H1 (cell line): ENCODE measurements at regions not wholly inside any gene's neighbourhood (a gene's known extent, or its start where the extent isn't known, plus 50 kb on each side); places are given as distances from the start of the nearest gene placed in this dataset.

Experiments used
- CTCF ChIA-PET: fragments of 300-600 bp; sonication (Branson Sonifier 250); formaldehyde crosslinking; loops from one replicate; lab custom pipeline; 2021; ENCODE audit not compliant: partially characterized antibody; lab: Charles Lee
- POLR2A ChIA-PET: fragments of 300-600 bp; sonication (Branson Sonifier 250); formaldehyde crosslinking; loops from one replicate; lab custom pipeline; 2021; ENCODE audit warnings: inconsistent platforms; ENCODE audit not compliant: partially characterized antibody; lab: Charles Lee
- DNase-seq, 2 experiments: peaks; one replicate each; pipeline versions ENCODE4 v3.0.0 to v3.0.0-alpha.2; 2010 to 2022; ENCODE audit warnings: low spot score in 2 of 2, low read depth in 1 of 2, mixed read lengths in 1 of 2
- FAIRE-seq: peaks from 2 replicates; lab custom pipeline; 2011; peaks lifted over from hg19 to GRCh38; lab: Jason Lieb, UNC
- H2AFZ ChIP-seq: 2 replicates; pipeline ENCODE4 v1.8.1; 2012; ENCODE audit warnings: low read length, inconsistent platforms
- H2AK5ac ChIP-seq: 2 replicates; pipeline ENCODE4 v1.6.1; 2013; ENCODE audit warnings: low read depth, low read length
- H2BK120ac ChIP-seq: replicated peaks from 2 replicates; pipeline ENCODE3; 2013; ENCODE audit warnings: low read depth, low read length, inconsistent platforms
- H2BK12ac ChIP-seq: 2 replicates; pipeline ENCODE4 v1.6.1; 2013; ENCODE audit warnings: low read depth, low read length
- H2BK15ac ChIP-seq: 2 replicates; pipeline ENCODE4 v1.6.1; 2013; ENCODE audit warnings: low read length
- H2BK20ac ChIP-seq: 2 replicates; pipeline ENCODE4 v1.6.1; 2013; ENCODE audit warnings: low read length
- H2BK5ac ChIP-seq: 2 replicates; pipeline ENCODE4 v1.6.1; 2013; ENCODE audit warnings: low read depth, low read length
- H3K14ac ChIP-seq: 2 replicates; pipeline ENCODE4 v1.6.1; 2013; ENCODE audit warnings: inconsistent platforms; ENCODE audit not compliant: insufficient read length
- H3K18ac ChIP-seq: 2 replicates; pipeline ENCODE4 v1.6.1; 2013; ENCODE audit warnings: low read length; ENCODE audit errors: extremely low read depth
- H3K23ac ChIP-seq: 2 replicates; pipeline ENCODE4 v1.6.1; 2013; ENCODE audit warnings: inconsistent platforms; ENCODE audit not compliant: insufficient read length
- H3K23me2 ChIP-seq: 2 replicates; pipeline ENCODE4 v1.6.1; 2013; ENCODE audit warnings: low read depth, low read length
- H3K27ac ChIP-seq: 2 replicates; pipeline ENCODE4 v1.6.1; 2011; ENCODE audit warnings: low read depth, low read length, inconsistent platforms
- H3K27me3 ChIP-seq, 4 experiments: replicated peaks in 1 of 4; 1 replicate in 1 of 4; 2 replicates in 3 of 4; pipeline versions ENCODE4 v1.6.1 to v1.8.1; 2011 to 2013; ENCODE audit warnings: low read length in 3 of 4, mild to moderate bottlenecking in 3 of 4, inconsistent platforms in 2 of 4, mixed read lengths in 2 of 4, moderate library complexity in 1 of 4; ENCODE audit not compliant: control insufficient read depth in 3 of 4, insufficient read depth in 3 of 4; ENCODE audit errors: extremely low read depth in 1 of 4
- H3K36me3 ChIP-seq, 4 experiments: 2 replicates each; pipeline versions ENCODE4 v1.6.1 to v1.8.1; 2011 to 2013; ENCODE audit warnings: mild to moderate bottlenecking in 4 of 4, low read length in 3 of 4, moderate library complexity in 2 of 4, control low read depth in 1 of 4, inconsistent platforms in 1 of 4; ENCODE audit not compliant: insufficient read depth in 4 of 4, control insufficient read depth in 2 of 4
- H3K4ac ChIP-seq: replicated peaks from 2 replicates; pipeline ENCODE3; 2013; ENCODE audit warnings: low read length, low read depth, mixed read lengths, inconsistent platforms; ENCODE audit not compliant: insufficient read length
- H3K4me1 ChIP-seq, 4 experiments: replicated peaks in 1 of 4; 1 replicate in 1 of 4; 2 replicates in 3 of 4; pipeline versions ENCODE4 v1.6.1 to v1.8.1; 2011 to 2013; ENCODE audit warnings: low read length in 3 of 4, inconsistent platforms in 2 of 4, mixed read lengths in 1 of 4; ENCODE audit not compliant: insufficient read depth in 4 of 4, control insufficient read depth in 3 of 4
- H3K4me2 ChIP-seq, 2 experiments: 2 replicates each; pipeline versions ENCODE4 v1.6.1 to v1.8.1; 2011 to 2013; ENCODE audit warnings: low read depth in 2 of 2, low read length in 2 of 2, control low read depth in 1 of 2, inconsistent platforms in 1 of 2, mild to moderate bottlenecking in 1 of 2; ENCODE audit not compliant: insufficient read depth in 1 of 2
- H3K4me3 ChIP-seq, 4 experiments: fragments of 200-600, 300-600 bp in 1 of 4; sonication (generic), shearing (Covaris generic), sonication (Bioruptor Twin) in 1 of 4; 2 replicates each; pipeline versions ENCODE4 v1.5.1 to v1.8.1; 2011 to 2016; ENCODE audit warnings: low read length in 4 of 4, low read depth in 3 of 4, control low read depth in 2 of 4, inconsistent platforms in 2 of 4, mild to moderate bottlenecking in 2 of 4, mixed read lengths in 1 of 4, moderate library complexity in 1 of 4; ENCODE audit not compliant: insufficient read depth in 2 of 4; ENCODE audit errors: extremely low read depth in 1 of 4
- H3K56ac ChIP-seq: replicated peaks from 2 replicates; pipeline ENCODE3; 2013; ENCODE audit warnings: low read depth, mild to moderate bottlenecking, mixed read lengths, low read length, inconsistent platforms; ENCODE audit not compliant: insufficient read length
- H3K79me1 ChIP-seq: 2 replicates; pipeline ENCODE4 v1.6.1; 2013; ENCODE audit warnings: low read depth, low read length, control low read depth
- H3K79me2 ChIP-seq, 2 experiments: 2 replicates each; pipeline versions ENCODE4 v1.6.1 to v1.8.1; 2012 to 2013; ENCODE audit warnings: low read length in 2 of 2, mild to moderate bottlenecking in 2 of 2, inconsistent platforms in 1 of 2; ENCODE audit not compliant: insufficient read depth in 2 of 2, control insufficient read depth in 1 of 2
- H3K9ac ChIP-seq, 4 experiments: replicated peaks in 1 of 4; 1 replicate in 1 of 4; 2 replicates in 3 of 4; pipeline versions ENCODE4 v1.6.1 to v1.8.1; 2011 to 2013; ENCODE audit warnings: low read depth in 3 of 4, low read length in 3 of 4, control low read depth in 2 of 4, mild to moderate bottlenecking in 2 of 4, moderate library complexity in 2 of 4, inconsistent platforms in 1 of 4; ENCODE audit errors: extremely low read depth in 1 of 4
- H3K9me3 ChIP-seq, 2 experiments: 2 replicates each; pipeline versions ENCODE4 v1.6.1 to v1.8.1; 2012 to 2013; ENCODE audit warnings: mild to moderate bottlenecking in 2 of 2, moderate library complexity in 2 of 2, control low read depth in 1 of 2, inconsistent platforms in 1 of 2, low read depth in 1 of 2, low read length in 1 of 2, mixed read lengths in 1 of 2; ENCODE audit not compliant: insufficient read depth in 2 of 2
- H4K20me1 ChIP-seq, 2 experiments: replicated peaks in 1 of 2; 2 replicates each; pipeline versions ENCODE3 to v1.8.1; 2011 to 2013; ENCODE audit warnings: inconsistent platforms in 2 of 2, low read length in 2 of 2, mild to moderate bottlenecking in 1 of 2; ENCODE audit not compliant: insufficient read depth in 2 of 2, control insufficient read depth in 1 of 2
- H4K5ac ChIP-seq: 2 replicates; pipeline ENCODE4 v1.6.1; 2013; ENCODE audit warnings: low read length, low read depth, mixed read lengths, inconsistent platforms; ENCODE audit not compliant: insufficient read length
- H4K8ac ChIP-seq: 2 replicates; pipeline ENCODE4 v1.8.0; 2013; ENCODE audit warnings: mild to moderate bottlenecking, moderate library complexity, low read length, inconsistent platforms; ENCODE audit not compliant: insufficient read depth; ENCODE audit errors: extremely low read depth
- H4K91ac ChIP-seq: replicated peaks from 2 replicates; pipeline ENCODE3; 2013; ENCODE audit warnings: low read length, mixed read lengths, inconsistent platforms; ENCODE audit not compliant: insufficient read length
- CREB1 ChIP-seq: IDR thresholded peaks from 2 replicates; pipeline ENCODE4 v1.6.1; 2012; ENCODE audit warnings: inconsistent platforms
- CTBP2 ChIP-seq: IDR thresholded peaks from 2 replicates; pipeline ENCODE4 v1.7.0; 2011; ENCODE audit warnings: borderline replicate concordance, mild to moderate bottlenecking, moderate library complexity, mixed read lengths, low read length; ENCODE audit not compliant: insufficient read depth, insufficient read length
- EGR1 ChIP-seq: IDR thresholded peaks from 2 replicates; pipeline ENCODE4 v1.6.1; 2011; ENCODE audit warnings: low read depth, low read length, borderline replicate concordance
- KDM1A ChIP-seq: fragments of 200-600, 300-600 bp; sonication (generic); IDR thresholded peaks from 2 replicates; pipeline ENCODE4 v1.7.1; 2016; ENCODE audit warnings: mild to moderate bottlenecking, low read length, borderline replicate concordance
- KDM5A ChIP-seq: fragments of 200-600 bp; IDR thresholded peaks from 2 replicates; pipeline ENCODE4 v1.7.1; 2012; ENCODE audit warnings: mild to moderate bottlenecking, low read length, inconsistent platforms, mixed read lengths
- PHF8 ChIP-seq: fragments of 200-600 bp; sonication (generic); conservative IDR thresholded peaks from 2 replicates; pipeline ENCODE4 v1.7.1; 2012; ENCODE audit warnings: low read depth, mild to moderate bottlenecking, inconsistent platforms, low read length, moderate library complexity
- POLR2AphosphoS5 ChIP-seq: IDR thresholded peaks from 2 replicates; pipeline ENCODE4 v1.6.1; 2011; ENCODE audit warnings: low read depth, low read length
- POU5F1 ChIP-seq: IDR thresholded peaks from 2 replicates; pipeline ENCODE4 v1.6.1; 2011; ENCODE audit warnings: low read depth, mild to moderate bottlenecking, low read length, moderate library complexity
- SP1 ChIP-seq: IDR thresholded peaks from 2 replicates; pipeline ENCODE4 v1.6.1; 2011; ENCODE audit warnings: low read depth, low read length
- SRF ChIP-seq: IDR thresholded peaks from 2 replicates; pipeline ENCODE4 v1.6.1; 2011; ENCODE audit warnings: mild to moderate bottlenecking, low read depth, low read length, moderate library complexity
- WGBS, 2 experiments: shearing (Covaris generic) in 1 of 2; methylation state at CpG; one replicate each; pipeline versions ENCODE4 v1.1.6 to v1.1.7; 2013 to 2015; ENCODE audit warnings: low lambda C conversion rate in 2 of 2, mixed read lengths in 2 of 2, inconsistent platforms in 1 of 2, low coverage in 1 of 2, missing lambda C conversion rate in 1 of 2; ENCODE audit not compliant: insufficient replicate concordance in 2 of 2, insufficient coverage in 1 of 2, insufficient read length in 1 of 2; ENCODE audit errors: extremely low coverage in 1 of 2, missing lambda C conversion rate in 1 of 2; 5-methylcytosine and 5-hydroxymethylcytosine counted together
- TF ChIP-seq, protein P1 (sequence below): IDR thresholded peaks from 2 replicates; pipeline ENCODE4 v1.6.1; 2011; ENCODE audit warnings: low read depth, mild to moderate bottlenecking, low read length; ENCODE audit not compliant: insufficient read depth
- TF ChIP-seq, protein P2 (sequence below): IDR thresholded peaks from 2 replicates; pipeline ENCODE4 v1.6.1; 2012; ENCODE audit warnings: inconsistent platforms

DNA sequence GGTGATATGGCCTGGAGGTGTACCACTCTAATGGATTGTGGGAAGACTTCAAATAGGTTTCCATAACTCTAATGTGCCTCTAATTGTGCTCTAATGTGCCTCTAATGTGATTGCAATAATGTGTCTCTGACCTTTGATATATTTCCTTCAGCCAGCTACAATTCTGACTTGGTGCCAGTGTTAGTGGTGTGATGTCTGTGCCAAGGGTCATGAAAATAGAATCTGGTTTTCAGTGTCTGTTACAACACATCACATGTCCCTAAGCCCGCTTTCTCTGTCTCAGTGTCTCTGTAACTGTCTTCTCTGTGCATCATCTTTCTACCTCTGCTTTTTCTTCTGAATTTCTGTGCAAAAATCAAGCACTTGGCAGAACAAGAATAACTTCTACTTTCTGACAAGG lies 77.2 kb upstream of the ECI2 start:
- Histone ChIP-seq H2BK20ac (no peak overlapping the region), H3K23ac (no peak overlapping the region), H3K27ac (no peak overlapping the region), H3K79me1 (no peaks in the 10 kb centered on the region), H3K4me2 (no peak overlapping the region), H3K14ac (no peak overlapping the region), H3K4me3 (no peak overlapping the region), H2BK120ac (no peak overlapping the region), H3K23me2 (no peaks in the 10 kb centered on the region), H3K9me3 (peaks cover 11 to 12% of the 10 kb centered on the region in 2 experiments), H2BK12ac (no peak overlapping the region), H3K4ac (no peak overlapping the region), H3K36me3 (no peaks in the 10 kb centered on the region), H2BK5ac (no peak overlapping the region), H3K9ac (no peak overlapping the region), H4K91ac (no peak overlapping the region), H2BK15ac (no peak overlapping the region), H2AK5ac (no peak overlapping the region), H4K20me1 (no peaks in the 10 kb centered on the region), H3K4me1 (no peaks in the 10 kb centered on the region), H3K27me3 (no peaks in the 10 kb centered on the region), H2AFZ (no peak overlapping the region), H4K8ac (no peak overlapping the region), H4K5ac (no peak overlapping the region), H3K56ac (no peak overlapping the region), H3K79me2 (no peaks in the 10 kb centered on the region), H3K18ac (no peak overlapping the region)
- no peak for FAIRE-seq
- WGBS, 2 experiments = 59% methylated on average over 1 of the region's 1 CpG; no CpG with 5 or more reads in 1 of the 2 experiments
- no peak for DNase-seq
- ChIA-PET CTCF (interaction anchor here (0.9 to 1.8 kb wide), 4 partner anchors 13 to 234 kb away, joined by 3 to 6 read pairs (median 4); no protein-coding TSS in a partner anchor), POLR2A (no interaction called here)
- TF ChIP-seq, protein P1, sequence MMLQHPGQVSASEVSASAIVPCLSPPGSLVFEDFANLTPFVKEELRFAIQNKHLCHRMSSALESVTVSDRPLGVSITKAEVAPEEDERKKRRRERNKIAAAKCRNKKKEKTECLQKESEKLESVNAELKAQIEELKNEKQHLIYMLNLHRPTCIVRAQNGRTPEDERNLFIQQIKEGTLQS = no peak
- TF ChIP-seq CTBP2 = no peak
- TF ChIP-seq PHF8 = no peak
- TF ChIP-seq KDM1A = no peak
- no peak for TF ChIP-seq CREB1
- no peak for TF ChIP-seq POU5F1
- TF ChIP-seq EGR1 = no peak
- no peak for TF ChIP-seq SP1
- no peak for TF ChIP-seq POLR2AphosphoS5
- no peak for TF ChIP-seq SRF
- TF ChIP-seq, protein P2, sequence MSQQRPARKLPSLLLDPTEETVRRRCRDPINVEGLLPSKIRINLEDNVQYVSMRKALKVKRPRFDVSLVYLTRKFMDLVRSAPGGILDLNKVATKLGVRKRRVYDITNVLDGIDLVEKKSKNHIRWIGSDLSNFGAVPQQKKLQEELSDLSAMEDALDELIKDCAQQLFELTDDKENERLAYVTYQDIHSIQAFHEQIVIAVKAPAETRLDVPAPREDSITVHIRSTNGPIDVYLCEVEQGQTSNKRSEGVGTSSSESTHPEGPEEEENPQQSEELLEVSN = no peak
- TF ChIP-seq KDM5A = no peak
